OCI-LY1 (cell line): ENCODE measurements at regions not wholly inside any gene's neighbourhood (a gene's known extent, or its start where the extent isn't known, plus 50 kb on each side); places are given as distances from the start of the nearest gene placed in this dataset.
A peak's percentile ranks its signal among the peaks of the same experiment; 100 is the strongest.

Experiments
- H2AFZ ChIP-seq: fragments of 200-600 bp; sonication (generic), shearing (Covaris generic); 2 replicates; pipeline ENCODE4 v1.6.0; 2014; ENCODE audit warnings: antibody characterized with exemption, mild to moderate bottlenecking, low read length
- H3F3A ChIP-seq: fragments of 200-600 bp; sonication (generic), shearing (Covaris generic); 2 replicates; pipeline ENCODE4 v1.6.0; 2014; ENCODE audit warnings: mild to moderate bottlenecking, antibody characterized with exemption, low read length, moderate library complexity; ENCODE audit not compliant: insufficient read depth
- H3K27ac ChIP-seq: fragments of 200-600 bp; sonication (generic); 2 replicates; pipeline ENCODE4 v1.5.1; 2014; ENCODE audit warnings: low read length, mixed run types, mild to moderate bottlenecking, low read depth; ENCODE audit not compliant: poor library complexity, severe bottlenecking
- H3K27me3 ChIP-seq: fragments of 200-600 bp; sonication (generic); 2 replicates; pipeline ENCODE4 v1.6.0; 2014; ENCODE audit warnings: antibody characterized with exemption, mild to moderate bottlenecking, low read length, moderate library complexity; ENCODE audit not compliant: insufficient read depth
- H3K36me3 ChIP-seq: fragments of 200-600 bp; sonication (generic); 2 replicates; pipeline ENCODE4 v1.6.1; 2014; ENCODE audit warnings: mild to moderate bottlenecking, antibody characterized with exemption, low read length, moderate library complexity, mixed read lengths; ENCODE audit not compliant: insufficient read depth
- H3K4me1 ChIP-seq: fragments of 200-600 bp; sonication (generic); 2 replicates; pipeline ENCODE4 v1.5.1; 2014; ENCODE audit warnings: mild to moderate bottlenecking, low read length, moderate library complexity; ENCODE audit not compliant: insufficient read depth, severe bottlenecking
- H3K4me2 ChIP-seq: fragments of 200-600 bp; sonication (generic), shearing (Covaris generic); 2 replicates; pipeline ENCODE4 v1.6.1; 2014; ENCODE audit warnings: low read length
- H3K4me3 ChIP-seq: fragments of 200-600 bp; sonication (generic); 2 replicates; pipeline ENCODE4 v1.5.1; 2014; ENCODE audit warnings: low read length, low read depth, mild to moderate bottlenecking, mixed read lengths; ENCODE audit not compliant: poor library complexity, severe bottlenecking
- H3K79me2 ChIP-seq: fragments of 200-600 bp; shearing (Covaris generic); 2 replicates; pipeline ENCODE4 v1.6.1; 2016; ENCODE audit warnings: mixed run types, low read length, mixed read lengths; ENCODE audit not compliant: insufficient read depth
- H3K9ac ChIP-seq: fragments of 200-600 bp; sonication (generic), shearing (Covaris generic); 2 replicates; pipeline ENCODE4 v1.6.1; 2014; ENCODE audit warnings: mild to moderate bottlenecking, low read length, mixed read lengths
- H3K9me2 ChIP-seq: fragments of 200-600 bp; sonication (generic), shearing (Covaris generic); 2 replicates; pipeline ENCODE4 v1.6.1; 2014; ENCODE audit warnings: low read depth, mild to moderate bottlenecking, low read length, mixed read lengths
- H3K9me3 ChIP-seq: fragments of 200-600 bp; shearing (Covaris generic); 2 replicates; pipeline ENCODE4 v1.6.1; 2014; ENCODE audit warnings: low read length, mixed read lengths
- H4K20me1 ChIP-seq: fragments of 200-600 bp; sonication (generic), shearing (Covaris generic); 2 replicates; pipeline ENCODE4 v1.6.0; 2016; ENCODE audit warnings: mild to moderate bottlenecking, low read length; ENCODE audit not compliant: insufficient read depth
- EZH2 ChIP-seq: fragments of 200-600 bp; sonication (generic), shearing (Covaris generic); IDR thresholded peaks from 2 replicates; pipeline ENCODE4 v1.8.0; 2017; ENCODE audit warnings: borderline replicate concordance, mixed run types, mild to moderate bottlenecking, antibody characterized with exemption, low read length, moderate library complexity, mixed read lengths
- TF ChIP-seq, protein P1 (sequence below): fragments of 200-600 bp; sonication (generic), shearing (Covaris generic); IDR thresholded peaks from 2 replicates; pipeline ENCODE4 v1.5.1; 2017; ENCODE audit warnings: mild to moderate bottlenecking, antibody characterized with exemption, low read length, moderate library complexity, mixed read lengths

DNA sequence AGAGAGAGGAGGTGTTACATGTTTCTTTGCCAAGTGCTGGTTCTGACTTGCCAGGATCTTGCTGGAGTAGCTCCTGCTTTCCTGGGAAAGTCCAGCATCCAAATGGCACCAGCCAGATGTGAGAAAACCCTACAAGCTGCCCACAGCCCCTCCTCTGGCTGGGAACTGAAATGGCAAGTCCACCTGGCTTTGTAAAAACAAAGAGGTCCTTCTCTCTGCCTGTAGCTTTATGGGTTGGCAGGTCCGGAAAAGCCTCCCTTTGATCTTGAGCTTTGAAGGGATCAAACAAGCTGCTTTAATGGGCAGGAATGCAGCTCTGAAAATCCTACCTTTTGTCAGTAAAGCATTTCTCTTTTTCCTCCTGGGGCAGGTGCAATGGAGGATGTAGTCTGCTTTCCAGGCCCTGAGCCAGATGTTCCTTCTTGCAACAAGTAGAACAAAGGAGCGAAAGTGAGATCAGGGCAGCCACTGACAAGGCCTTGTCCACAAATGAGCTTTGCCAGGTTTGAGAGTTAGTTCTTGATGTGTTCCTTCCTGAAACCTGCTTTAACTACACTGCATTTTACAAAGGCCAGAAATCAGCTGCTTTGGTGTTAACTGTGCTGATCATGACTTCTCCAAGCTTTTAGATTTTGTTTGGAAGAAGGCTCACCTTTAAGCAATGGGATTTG, 456.7 kb downstream of the ZNF608 start:
- no peaks in the 10 kb centered on the region for H4K20me1 ChIP-seq
- H3K4me2 ChIP-seq = no peak overlapping the region
- no peaks in the 10 kb centered on the region for H3F3A ChIP-seq
- no peaks in the 10 kb centered on the region for H3K9me2 ChIP-seq
- TF ChIP-seq, protein P1, sequence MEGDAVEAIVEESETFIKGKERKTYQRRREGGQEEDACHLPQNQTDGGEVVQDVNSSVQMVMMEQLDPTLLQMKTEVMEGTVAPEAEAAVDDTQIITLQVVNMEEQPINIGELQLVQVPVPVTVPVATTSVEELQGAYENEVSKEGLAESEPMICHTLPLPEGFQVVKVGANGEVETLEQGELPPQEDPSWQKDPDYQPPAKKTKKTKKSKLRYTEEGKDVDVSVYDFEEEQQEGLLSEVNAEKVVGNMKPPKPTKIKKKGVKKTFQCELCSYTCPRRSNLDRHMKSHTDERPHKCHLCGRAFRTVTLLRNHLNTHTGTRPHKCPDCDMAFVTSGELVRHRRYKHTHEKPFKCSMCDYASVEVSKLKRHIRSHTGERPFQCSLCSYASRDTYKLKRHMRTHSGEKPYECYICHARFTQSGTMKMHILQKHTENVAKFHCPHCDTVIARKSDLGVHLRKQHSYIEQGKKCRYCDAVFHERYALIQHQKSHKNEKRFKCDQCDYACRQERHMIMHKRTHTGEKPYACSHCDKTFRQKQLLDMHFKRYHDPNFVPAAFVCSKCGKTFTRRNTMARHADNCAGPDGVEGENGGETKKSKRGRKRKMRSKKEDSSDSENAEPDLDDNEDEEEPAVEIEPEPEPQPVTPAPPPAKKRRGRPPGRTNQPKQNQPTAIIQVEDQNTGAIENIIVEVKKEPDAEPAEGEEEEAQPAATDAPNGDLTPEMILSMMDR = peak; percentile 1; the same call in 1 of the 2 replicates
- no peak for TF ChIP-seq EZH2
- no peak overlapping the region for H3K27ac ChIP-seq
- H3K4me1 ChIP-seq = no peaks in the 10 kb centered on the region
- peaks cover 6% of the 10 kb centered on the region; the same call in 1 of the 2 replicates for H3K9me3 ChIP-seq
- H3K36me3 ChIP-seq = no peaks in the 10 kb centered on the region
- no peak overlapping the region for H3K4me3 ChIP-seq
- H2AFZ ChIP-seq = no peak overlapping the region
- no peaks in the 10 kb centered on the region for H3K27me3 ChIP-seq
- H3K9ac ChIP-seq = no peak overlapping the region
- no peaks in the 10 kb centered on the region for H3K79me2 ChIP-seq

DNA sequence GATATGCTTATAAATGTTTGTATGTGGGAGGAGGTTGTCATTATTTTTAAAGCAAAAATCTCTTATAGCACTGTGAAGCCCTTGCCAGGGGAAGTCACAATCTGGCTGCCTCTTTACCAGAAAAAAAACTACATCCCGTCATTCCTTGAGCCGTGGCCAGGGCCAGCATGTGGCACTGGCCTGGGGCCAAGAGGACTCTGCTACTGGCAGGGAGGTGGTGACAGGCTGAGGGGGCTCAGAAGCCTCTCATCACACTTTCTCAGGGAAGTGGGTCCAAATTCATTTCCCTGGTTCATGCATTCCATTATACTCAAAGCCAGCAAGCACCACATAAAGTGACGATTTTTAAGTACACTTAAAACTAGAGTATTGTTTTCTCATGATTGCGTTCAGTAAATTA, 457.3 kb downstream of the ZNF608 start:
- TF ChIP-seq, protein P1 = no peak
- no peak for TF ChIP-seq EZH2
- H2AFZ ChIP-seq = no peak overlapping the region
- no peaks in the 10 kb centered on the region for H4K20me1 ChIP-seq
- H3K27me3 ChIP-seq = no peaks in the 10 kb centered on the region
- no peak overlapping the region for H3K4me2 ChIP-seq
- no peaks in the 10 kb centered on the region for H3K9me2 ChIP-seq
- no peak overlapping the region for H3K27ac ChIP-seq
- H3K36me3 ChIP-seq = no peaks in the 10 kb centered on the region
- no peak overlapping the region for H3K4me3 ChIP-seq
- no peaks in the 10 kb centered on the region for H3K79me2 ChIP-seq
- no peak overlapping the region for H3K9ac ChIP-seq
- H3K9me3 ChIP-seq = peaks cover under 1% of the 10 kb centered on the region; the same call in 1 of the 2 replicates
- no peaks in the 10 kb centered on the region for H3K4me1 ChIP-seq
- H3F3A ChIP-seq = no peaks in the 10 kb centered on the region

DNA sequence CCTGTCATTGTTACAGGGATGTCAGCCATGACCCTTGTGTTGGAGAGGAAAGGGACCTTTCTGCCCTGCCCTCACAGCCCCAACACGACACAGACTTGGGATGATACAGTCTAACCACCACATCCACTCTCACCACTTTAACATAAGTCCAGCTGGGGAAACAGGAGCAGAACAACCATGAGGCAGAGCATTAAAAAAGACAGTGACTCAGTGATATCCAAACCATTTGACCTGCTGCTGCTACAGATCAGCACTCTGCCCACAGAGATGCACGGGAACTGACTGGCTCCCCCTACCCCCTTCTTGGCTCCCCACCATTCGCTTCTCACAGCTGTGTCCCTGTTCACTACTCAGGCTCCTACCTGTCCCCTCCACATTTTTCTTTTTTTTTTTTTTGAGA, 458.6 kb downstream of the ZNF608 start:
- TF ChIP-seq, protein P1 = no peak
- TF ChIP-seq EZH2 = no peak

More for the DNA sequence above, 458.6 kb downstream of the ZNF608 start:
- Histone ChIP-seq H4K20me1 (no peaks in the 10 kb centered on the region), H3K79me2 (no peaks in the 10 kb centered on the region), H3K9me2 (no peaks in the 10 kb centered on the region), H3K4me3 (no peak overlapping the region), H3F3A (no peaks in the 10 kb centered on the region), H3K4me2 (no peak overlapping the region), H3K36me3 (no peaks in the 10 kb centered on the region), H3K4me1 (no peaks in the 10 kb centered on the region), H3K27me3 (no peaks in the 10 kb centered on the region), H3K27ac (no peak overlapping the region), H3K9ac (no peak overlapping the region), H3K9me3 (no peaks in the 10 kb centered on the region), H2AFZ (no peak overlapping the region)
